HG03457 (cell line): ENCODE measurements at regions not wholly inside any gene's neighbourhood (a gene's known extent, or its start where the extent isn't known, plus 50 kb on each side); places are given as distances from the start of the nearest gene placed in this dataset.

ENCODE experiments used
- ATAC-seq: cut with Tn5 transposase; IDR thresholded peaks from one replicate; pipeline ENCODE4 v1.9.1; 2021; ENCODE audit warnings: moderate number of reproducible peaks; ENCODE audit not compliant: unreplicated experiment

DNA sequence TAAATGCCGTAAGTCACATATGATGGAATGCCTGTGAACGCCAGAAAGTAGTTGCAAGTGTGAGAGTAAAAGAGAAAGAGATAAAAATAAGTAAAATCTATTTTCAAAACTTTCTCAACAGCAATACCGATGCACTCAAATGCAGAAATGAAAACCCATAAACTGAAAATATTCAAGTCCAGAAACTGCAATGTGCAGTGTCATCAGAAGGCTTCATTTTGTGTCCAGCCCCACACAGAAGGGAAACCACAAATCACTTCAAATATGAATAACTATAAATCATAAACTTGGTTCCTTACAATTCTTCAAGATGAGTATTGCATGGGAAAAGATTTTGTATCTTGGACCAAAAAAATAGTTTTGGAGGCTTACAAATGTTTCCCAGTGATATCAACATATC lies 375.2 kb upstream of the ANO5 start:
- ATAC-seq: no peak

DNA sequence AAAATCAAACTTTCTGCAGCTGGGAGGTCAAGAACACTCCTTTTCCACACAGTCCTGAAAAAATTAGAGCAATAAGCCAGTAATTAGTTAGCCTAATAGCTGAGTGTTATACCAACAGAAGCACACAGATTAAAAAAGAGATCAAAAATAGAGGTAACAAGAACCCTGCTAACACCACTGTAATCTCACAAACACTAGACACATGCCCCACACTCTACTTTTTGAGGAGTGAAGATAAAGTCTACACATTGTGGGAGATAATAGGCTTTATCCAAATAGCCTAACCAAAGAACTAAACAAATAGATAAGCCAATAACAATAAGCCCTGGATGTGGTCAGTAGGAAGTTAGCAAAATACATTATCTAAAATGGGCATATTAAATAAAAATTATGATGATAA lies 372.7 kb upstream of the ANO5 start:
- ATAC-seq: no peak

DNA sequence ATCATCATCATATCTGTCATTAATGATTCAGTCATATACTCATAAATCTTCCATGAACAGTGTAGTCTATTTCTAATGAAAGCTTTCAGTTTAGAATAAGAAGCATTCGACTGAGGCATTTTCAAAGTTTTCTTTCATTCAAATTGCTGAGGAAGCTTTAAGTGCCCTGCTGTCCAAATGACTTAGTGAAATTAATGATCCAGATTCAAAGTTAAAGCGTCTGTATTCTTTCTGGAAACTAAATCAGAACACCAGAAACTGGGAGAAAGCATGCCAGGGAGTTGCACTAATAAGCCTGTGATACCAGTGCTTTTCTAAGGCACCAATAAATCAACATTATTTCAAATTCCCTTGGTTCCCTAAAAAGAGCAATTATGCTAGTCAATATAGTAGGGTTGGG lies 367.8 kb upstream of the ANO5 start:
- ATAC-seq: no peak

DNA sequence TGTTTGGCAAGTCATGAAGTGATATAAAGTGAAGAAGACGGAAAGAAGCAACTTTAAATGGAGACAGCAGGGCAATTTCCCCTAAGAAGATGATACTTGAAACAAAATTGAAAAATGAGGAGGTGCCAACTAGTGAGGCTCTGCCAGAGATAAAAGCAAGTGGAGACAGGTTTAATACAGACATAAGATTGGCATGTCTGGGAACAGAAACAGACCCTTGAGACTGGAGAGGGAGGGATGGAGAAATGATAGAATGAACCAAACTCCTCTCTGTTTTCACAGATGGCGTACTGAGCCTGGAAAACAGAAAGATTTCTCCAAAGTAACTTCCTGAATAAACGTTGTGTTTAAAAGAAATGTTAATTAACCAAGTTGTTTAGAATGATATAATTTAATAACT lies 354.5 kb upstream of the ANO5 start:
- no peak for ATAC-seq

DNA sequence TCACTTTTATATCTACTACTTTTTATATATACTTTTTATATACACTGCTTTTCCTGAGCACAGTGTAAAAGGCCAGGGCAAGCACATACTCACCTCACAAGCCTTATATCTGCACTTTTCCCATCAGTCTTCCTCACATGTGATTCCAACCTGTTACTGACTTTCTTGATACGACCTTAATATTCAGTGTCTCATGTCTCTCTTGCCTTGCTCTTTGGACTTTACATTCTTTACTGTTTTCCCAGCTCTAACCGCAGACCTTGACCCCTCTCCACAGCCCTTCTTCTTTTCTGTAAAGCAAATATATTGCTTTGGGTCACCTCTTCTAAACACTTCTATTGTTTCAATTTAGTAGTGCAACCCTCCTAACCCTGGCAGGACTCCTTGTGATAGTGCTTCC lies 353.1 kb upstream of the ANO5 start:
- ATAC-seq: no peak

DNA sequence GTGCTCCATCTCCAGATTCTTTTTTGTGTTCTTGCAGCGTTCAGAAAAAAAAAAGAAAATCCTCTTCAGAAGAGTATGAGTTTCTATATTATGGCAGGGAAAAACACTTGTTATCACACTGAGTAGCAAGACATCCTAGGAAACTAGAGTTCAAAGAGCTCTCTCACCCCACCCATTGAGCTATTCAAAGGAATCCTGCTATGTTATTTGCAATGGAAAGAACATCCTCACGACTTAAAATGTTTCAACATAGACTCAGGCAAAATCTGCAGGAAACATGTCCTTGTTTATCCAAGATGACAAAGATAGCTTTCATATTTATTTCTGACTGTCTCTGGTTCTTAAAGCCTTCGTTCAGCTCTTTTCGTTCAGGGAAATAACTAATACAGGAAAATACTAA lies 331.6 kb upstream of the ANO5 start:
- no peak for ATAC-seq

DNA sequence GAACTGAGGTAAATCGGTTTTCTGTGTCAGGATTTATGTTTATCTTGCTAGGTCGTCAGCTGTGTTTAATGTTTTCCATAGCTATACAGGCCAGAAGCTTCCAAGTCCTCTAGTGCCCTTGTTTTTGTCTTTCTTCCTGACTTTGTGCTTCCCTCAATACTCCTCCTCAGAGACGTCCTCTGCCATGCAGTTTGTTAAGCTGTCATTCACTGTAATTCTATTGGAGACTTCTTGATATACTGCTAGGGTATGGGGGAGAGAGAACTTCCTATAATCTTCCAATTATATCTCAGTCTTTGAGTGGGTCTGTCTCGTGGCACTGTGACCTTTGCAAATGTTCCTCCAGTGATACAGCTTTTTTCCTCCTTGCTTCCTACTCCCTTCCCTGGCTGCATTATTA lies 327.3 kb upstream of the ANO5 start:
- ATAC-seq: no peak

DNA sequence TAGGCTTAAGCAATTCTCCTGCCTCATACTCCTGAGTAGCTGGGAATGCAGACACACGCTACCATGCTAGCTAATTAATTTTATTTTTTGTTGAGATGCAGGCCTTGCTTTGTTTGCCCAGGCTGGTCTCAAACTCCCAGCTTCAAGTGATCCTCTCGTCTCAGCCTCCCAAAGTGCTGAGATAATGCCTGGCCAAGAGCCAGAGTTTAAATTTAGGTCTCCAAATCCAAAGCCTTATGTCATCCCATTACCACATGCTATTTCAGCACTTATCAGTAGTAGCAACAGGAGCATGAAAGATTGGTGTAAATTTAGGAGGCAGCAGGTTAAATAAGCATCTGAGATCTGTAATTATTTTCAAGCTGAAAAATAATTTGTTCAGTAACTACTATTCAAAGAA lies 326.1 kb upstream of the ANO5 start:
- no peak for ATAC-seq

DNA sequence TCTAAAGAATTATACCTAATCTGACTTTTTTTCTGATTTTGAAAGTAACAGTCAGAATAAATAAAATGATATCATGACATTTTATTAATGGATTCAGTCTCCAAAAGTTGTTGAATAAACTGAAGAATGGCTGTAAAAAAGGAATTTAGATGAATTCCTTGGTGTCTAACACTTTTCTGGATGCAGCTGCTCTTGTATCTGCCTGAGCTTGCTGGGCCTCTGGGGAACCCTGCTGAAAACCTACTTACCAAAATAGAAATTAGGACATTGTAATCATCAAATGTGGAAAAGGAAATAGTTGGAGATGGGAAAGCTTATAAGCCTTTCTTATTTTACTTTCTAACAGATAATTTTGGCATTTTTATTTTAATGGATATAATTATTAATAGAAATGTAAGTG lies 315.7 kb upstream of the ANO5 start:
- ATAC-seq: no peak

DNA sequence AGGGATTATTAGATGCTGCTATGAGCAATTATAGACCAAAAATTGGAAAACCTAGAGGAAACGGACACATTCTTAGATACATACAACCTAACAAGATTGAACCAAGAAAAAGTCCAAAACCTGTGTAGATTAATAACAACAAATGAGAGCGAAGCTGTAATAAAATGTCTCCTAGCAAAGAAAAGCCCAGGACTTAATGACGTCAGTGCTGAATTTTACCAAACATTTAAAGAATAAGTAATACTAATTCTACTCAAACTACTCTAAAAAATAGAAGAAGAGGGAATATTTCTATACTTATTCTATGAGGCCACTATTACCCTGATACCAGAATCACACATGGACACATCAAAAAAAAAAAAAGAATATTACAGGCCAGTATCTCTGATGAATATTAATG lies 309.5 kb upstream of the ANO5 start:
- ATAC-seq: no peak

DNA sequence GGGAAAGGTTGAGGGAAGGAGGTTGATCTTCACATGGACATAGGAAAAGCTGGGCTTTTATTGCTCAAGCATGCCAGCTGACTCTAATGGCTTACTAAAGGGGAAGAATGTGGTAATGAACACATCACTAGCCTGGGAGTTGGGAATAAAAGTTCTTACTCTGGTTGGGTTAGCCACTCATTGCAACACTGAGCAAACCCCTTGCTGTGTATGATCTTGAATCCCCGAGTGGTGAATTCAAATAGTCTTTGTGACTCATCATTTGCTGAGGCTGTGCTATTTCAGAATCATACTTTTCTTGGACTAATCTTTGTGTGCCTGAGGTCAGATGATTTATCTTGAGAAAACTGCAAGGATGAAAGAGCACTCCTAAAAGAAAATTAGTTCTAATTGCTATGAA lies 304.1 kb upstream of the ANO5 start:
- ATAC-seq: no peak

DNA sequence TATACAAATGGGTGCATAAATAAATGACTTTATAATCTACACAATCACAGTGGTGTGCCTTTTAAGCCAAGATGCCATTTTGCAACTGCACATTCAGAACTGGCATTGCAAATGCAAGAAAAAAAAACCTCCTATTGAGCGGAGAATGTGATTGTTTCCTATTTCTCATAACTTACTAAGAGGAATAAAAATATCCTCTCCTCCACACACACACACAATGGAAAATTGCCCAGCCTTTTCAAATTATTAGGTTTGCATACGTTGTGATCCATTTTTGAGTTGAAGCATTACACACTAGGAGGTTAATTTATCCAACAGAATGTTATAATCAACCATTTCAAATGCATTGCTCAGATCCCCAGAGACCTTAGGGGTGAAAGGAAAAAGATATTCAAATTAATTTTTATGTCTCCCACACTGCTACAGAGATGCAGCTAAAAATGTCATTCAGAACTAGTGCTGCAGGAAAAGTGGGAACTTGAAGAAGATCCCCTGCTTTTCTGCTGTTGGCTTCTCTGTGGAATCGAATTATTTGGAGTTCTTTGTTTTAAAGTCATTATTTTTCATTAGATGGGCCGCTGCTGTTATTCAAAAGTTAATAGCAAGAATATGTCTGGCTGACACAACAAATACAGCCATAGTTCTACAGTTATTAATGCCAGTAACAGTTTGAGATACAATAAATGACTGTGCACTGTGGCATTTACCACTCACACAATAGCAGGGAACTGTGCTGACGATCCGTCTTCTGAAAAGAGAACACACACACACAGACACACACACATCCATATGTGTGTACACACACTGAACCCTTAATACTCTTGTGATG lies 299.9 kb upstream of the ANO5 start:
- no peak for ATAC-seq

DNA sequence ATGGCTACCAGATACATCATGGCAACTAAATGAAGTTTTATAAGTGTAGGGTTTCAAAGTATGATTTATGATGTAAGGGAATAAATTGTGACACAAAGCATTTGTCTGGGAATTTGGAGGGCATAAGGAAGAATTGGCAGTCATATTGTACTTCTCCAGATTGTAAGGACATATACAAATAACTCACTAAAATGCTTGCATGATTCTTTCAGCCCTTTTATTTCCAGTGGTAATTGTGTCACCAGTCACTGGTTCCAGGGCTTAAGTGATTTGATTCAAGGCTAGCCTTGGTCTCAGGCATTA lies 299.4 kb upstream of the ANO5 start:
- no peak for ATAC-seq

DNA sequence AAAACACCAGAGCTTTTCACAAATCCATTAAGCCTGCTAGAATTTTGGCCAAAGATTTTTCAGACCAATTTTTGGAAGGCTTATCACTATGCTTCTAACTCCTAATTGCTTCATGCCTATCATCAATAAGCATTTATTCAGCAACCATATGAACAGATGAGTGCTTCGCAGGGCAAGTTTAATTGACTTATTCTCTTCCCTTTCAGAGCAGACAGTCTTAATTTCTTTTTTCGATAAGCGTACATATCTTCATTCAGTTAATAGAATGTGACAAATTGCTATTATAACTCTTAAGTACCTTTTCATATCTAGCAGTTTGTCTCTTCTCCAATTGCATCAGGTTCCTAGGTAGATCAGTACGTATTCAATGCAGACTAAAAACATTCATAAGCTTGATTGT lies 298.4 kb upstream of the ANO5 start:
- ATAC-seq: no peak

DNA sequence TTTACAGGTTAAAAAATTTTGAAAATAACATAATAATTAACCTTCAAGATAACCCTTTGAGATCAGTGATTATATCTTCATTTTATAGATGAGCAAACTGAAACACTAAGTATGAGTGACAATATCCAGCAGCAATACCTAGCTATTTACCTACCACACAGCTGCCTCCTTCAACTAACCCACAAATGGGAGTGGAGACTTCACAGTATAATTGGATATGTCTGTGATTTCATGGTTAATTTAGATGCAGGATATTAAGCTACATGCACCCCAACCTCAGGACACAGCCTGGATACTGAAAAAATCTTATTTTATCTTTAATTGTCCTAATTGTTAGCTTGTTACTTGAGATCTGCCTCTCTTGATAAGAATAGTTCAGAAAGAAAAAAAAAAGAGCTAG lies 297.2 kb upstream of the ANO5 start:
- ATAC-seq: no peak

DNA sequence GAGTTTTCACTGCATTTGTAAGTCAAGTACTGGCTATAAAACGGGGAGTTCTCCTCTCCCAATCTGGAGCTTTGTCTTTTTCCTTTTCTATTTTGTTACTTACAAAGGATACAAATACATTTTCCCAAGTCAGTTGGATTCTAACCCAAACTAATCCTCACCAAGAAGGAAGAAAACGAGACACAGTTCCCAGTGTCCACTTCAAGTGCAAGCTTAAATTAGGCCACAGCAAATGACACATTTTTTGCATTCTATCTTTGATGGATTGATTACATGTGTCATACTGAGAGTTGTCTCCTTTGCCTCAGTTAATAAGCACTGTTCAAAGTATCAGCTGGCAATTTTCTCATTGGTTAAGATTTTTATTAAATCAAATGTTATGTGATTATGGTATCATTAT lies 296.7 kb upstream of the ANO5 start:
- no peak for ATAC-seq

DNA sequence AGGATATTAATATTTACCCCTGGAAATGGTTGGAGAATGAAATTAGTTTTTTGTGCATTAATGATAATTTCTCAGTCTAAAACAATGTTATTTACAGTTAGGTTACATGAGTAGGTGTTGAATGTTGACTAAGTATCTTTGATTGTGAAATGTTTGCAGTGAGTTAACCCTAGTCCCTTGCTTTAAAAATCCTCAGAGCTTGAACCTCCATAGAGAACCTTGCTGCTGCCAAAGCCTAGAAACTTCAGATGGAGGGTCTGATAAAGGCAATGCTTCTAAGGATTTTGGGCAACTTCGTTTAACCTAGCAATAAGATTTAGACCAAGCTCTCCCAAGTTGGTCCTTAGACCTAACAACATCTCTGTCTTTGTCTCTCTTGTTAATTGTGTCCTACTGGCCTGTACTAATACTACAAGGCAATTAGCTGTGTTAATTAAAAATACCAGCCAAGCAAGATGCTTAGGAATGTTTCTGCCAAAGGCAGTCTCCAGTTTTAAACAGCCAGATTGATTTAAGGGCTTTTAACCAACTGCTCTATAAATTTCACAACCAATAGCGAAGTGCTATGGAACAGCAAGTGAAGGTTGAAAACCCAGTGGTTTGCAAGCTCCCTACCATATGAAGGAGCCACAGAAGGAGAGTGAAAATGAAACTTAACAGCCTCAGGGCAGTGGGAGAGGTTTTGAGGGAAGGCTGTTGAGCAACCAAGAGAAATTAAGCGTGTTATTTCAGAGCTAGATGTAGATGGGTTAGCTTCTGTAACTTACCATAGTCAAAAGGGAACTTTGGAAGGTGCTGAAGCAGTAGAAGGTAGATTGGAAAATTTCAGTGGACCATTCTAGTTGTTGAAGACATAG lies 295.9 kb upstream of the ANO5 start:
- no peak for ATAC-seq

DNA sequence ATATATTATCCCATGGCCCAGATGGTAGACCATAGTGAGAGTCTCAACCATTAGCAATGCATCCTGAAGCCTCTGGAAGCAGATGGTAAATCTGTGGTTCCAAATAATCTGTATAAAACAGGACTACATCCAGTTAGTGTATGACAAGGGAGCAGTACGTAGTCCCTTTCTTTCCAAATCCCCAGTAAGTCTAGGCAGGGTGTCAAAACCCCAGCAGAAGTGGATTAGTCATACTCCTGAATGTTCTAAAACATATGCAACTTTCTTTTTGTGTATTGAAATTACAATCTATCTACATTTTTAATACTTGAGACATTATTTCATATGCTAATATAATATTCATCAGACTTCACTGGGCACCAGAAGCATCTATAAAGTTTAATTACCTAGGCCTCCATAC lies 295.1 kb upstream of the ANO5 start:
- ATAC-seq: no peak

DNA sequence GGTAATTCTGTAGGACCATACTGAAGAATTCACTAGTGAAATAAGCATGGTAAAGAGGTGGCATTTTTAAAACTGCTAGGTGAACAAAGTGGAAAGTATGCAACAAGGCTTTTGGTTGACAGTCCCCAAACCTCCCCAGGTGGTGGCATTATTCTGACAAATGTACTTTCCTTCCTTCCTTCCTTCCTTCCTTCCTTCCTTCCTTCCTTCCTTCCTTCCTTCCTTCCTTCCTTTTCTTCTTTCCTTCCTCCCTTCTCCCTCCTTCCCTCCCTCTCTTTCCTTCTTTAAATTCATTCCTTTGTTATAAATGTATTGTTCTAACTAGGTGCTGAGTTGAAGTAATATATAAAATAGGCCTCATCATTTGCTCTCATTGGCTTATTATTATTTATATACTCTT lies 284.7 kb upstream of the ANO5 start:
- no peak for ATAC-seq

DNA sequence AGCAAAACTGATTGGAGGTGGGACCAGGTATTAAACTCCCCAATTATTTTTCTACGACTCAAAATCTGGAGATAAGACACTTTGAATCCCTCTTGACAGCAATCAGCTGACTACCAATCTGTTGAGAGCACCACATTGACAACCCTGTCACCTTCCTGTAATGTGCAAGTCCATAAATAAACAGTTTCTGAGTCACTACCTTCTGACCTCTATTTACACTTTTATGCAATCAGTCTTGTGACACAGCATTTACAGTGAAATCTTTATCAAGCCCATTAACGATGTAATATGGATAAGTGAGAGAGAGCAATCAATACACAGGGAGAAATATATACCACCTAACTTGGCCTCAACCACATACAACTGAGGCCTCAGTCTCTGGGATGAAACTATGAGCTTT lies 283.7 kb upstream of the ANO5 start:
- ATAC-seq: no peak

DNA sequence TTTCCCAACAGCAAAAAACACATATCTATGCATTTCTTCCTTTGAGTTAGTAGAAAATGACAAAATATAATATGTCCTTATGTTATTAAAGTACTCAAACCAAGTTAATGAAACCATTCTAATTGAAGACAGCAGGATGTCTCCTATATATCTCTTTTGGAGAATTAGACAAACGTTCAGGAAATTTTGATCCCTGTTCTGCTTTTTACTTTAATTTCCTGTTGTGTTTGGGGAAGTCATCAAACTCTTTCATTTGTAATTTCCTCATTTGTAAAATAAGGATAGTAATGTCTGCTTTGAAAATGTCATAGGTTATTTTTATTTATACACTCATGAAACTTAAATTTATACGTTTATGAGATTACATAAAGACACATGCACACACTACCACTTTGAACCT lies 281.8 kb upstream of the ANO5 start:
- ATAC-seq: no peak

DNA sequence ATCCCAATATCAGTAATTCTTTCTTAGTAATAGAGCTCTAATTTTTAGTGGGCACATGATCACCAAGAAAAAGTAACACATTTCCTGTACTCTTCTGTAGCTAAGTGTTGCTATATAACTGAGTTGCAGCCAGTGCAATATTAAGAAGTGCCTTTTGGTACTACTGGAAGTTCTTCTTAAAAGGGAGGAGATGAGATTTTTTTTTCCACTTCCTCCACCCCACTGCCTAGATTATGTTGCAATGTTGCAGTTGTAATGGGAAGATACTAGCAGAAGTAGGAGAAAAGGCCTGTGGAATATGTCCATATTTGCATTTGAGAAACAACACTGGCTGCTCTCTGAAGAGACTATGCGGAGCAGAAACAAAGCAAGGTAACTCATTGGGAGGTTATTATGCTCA lies 280.6 kb upstream of the ANO5 start:
- ATAC-seq: no peak

DNA sequence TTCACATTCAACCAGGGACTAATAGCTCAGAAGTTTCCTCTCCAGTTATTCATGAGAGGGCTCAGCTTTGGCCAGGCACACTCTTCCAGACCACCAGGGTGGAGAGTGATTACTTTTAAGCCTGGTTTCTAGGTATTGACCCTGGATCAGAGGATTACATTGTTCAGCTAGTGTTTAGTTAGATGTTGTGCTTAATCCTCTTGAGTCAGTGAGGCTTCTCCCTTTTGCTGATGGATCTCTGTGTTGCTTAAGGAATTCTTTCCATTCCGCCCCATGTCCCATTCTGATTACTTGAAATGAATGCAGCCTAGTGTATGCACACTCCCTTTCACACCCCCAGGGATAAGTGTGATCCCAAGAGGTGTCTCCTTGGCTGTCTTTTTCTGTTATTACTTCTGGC lies 271.7 kb upstream of the ANO5 start:
- no peak for ATAC-seq
